ENCODE measurements at regions not wholly inside any gene's neighbourhood (a gene's known extent, or its start where the extent isn't known, plus 50 kb on each side); places are given as distances from the start of the nearest gene placed in this dataset.

GRCh38 chr5:32990593-32991420, 279.7 kb downstream of the NPR3 start:
- peak; percentile 2 for DNase-seq (ENCODE audit: low spot score)

DNA sequence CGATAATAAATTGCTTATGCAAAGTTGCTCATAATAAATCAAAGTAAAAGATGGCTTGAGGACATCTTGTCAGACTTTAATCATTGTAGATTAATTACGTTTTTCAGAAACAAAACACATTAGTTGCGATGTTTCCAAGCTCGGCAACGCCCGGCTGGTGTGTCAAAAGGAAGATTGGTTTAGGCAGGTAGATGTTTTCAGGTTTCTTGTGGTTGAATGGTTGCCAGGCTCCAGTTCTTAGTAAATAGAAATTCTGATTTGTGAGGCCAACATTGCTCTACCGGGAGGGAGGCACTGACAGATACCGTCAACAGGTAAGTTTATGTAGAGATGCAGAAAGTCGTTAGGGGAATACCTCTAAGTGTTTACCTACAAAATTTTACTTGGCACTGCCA, 280.3 kb downstream of the NPR3 start:
- no peak for DNase-seq (ENCODE audit: low spot score)

DNA sequence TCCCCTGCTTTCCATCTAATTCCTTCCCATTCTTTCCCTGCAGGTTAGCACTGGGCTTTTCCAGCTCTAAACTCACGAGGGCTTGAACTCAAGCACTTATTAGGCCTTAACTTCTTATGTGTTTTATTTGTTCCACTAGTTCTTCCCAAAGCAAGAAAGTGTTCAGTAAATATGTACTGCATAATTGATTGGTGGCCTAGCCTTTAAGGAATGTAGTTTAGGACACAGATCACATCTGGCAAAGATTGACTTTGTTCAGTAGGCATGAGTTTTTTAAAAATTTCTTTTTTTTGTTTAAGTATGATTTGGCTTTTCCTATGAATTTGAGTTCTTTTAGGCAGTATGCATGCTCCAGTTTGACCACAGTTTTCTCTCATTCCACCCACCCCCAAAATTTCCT, 285.2 kb downstream of the NPR3 start:
- no peak for DNase-seq (ENCODE audit: low spot score)

GRCh38 chr5:33008751-33009418, 297.8 kb downstream of the NPR3 start:
- no peak for DNase-seq (ENCODE audit: low spot score)

DNA sequence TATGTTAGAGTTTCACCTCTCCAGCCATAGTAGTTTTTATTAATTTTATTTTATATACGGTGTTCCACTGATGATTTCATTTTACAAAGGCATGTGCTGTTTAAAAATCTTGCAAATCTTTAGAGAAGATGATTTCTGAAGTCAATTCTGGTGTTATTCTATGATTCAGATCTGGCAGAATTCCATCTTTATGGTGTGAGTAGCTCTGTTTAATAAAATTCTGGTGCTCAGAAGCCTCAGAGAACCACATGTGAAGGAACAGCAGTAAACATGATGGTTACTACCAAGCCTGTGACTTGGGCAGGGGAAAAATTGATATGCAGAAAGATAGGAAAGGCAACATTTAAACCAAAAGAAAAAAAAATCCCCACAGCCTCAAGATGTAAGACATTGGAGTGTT, 299.7 kb downstream of the NPR3 start:
- DNase-seq (ENCODE audit: low spot score) = peak; percentile 16

- no peak for DNase-seq (ENCODE audit: low spot score)
Measured at GRCh38 chr5:33011801-33012200, 300.7 kb downstream of the NPR3 start.

DNA sequence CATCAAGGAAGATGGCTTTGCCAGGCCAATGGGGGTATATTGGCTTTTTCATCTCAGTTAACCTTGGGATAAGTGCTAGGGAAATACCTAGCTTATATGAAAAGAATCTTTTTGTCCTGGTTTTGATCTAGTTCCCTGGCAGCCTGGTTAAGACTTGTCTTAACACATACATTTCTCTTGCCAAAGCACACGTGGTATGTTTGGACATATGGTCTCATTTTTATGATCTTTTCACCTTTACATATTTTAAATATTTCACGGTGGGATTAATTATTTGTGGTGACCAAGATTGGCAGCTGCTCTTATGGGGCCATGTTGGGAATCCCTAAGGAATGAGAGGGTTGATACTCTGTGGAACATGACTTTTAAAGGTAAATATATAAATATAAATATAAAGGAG, 312.5 kb downstream of the NPR3 start:
- DNase-seq (ENCODE audit: low spot score) = no peak

- peak; percentile 68 for DNase-seq (ENCODE audit: low spot score)
Measured at GRCh38 chr5:33032271-33033070, 321.4 kb downstream of the NPR3 start.

- DNase-seq (ENCODE audit: low spot score) = no peak
Measured at GRCh38 chr5:33033516-33033915, 322.4 kb downstream of the NPR3 start.

GRCh38 chr5:33034777-33035176, 323.7 kb downstream of the NPR3 start:
- DNase-seq (ENCODE audit: low spot score) = no peak

DNA sequence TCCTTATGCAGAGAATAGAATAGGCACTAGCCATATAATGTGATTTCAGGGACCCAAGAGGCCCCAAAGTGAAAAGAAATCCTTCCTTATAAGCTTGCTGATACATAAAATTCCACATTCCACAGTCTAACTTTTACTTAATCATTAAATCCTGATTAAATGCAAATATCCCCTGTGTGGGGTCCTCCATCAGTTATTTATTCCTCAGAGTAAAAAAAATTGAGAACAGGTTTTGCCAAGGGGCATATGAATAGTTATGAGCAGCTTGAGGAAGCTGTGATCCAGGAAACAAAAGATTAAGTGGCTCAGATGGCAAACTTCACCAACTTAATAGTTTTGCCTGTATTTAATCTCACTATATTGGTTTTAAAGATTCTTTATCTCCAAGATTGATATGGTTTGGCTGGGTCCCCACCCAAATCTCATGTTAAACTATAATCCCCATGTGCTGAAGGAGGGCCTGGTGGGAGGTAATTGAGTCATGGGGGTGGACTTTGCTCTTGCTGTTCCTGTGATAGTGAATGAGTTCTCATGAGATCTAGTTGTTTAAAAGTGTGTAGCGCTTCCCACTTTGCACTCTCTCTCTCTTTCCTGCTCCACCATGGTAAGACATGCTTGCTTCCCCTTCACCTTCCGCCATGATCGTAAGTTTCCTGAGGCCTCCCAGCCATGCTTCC, 324.9 kb downstream of the NPR3 start:
- no peak for DNase-seq (ENCODE audit: low spot score)

GRCh38 chr5:33037076-33037475, 326.0 kb downstream of the NPR3 start:
- DNase-seq (ENCODE audit: low spot score) = no peak

- DNase-seq (ENCODE audit: low spot score) = no peak
Measured at GRCh38 chr5:33041586-33041985, 330.5 kb downstream of the NPR3 start.

DNA sequence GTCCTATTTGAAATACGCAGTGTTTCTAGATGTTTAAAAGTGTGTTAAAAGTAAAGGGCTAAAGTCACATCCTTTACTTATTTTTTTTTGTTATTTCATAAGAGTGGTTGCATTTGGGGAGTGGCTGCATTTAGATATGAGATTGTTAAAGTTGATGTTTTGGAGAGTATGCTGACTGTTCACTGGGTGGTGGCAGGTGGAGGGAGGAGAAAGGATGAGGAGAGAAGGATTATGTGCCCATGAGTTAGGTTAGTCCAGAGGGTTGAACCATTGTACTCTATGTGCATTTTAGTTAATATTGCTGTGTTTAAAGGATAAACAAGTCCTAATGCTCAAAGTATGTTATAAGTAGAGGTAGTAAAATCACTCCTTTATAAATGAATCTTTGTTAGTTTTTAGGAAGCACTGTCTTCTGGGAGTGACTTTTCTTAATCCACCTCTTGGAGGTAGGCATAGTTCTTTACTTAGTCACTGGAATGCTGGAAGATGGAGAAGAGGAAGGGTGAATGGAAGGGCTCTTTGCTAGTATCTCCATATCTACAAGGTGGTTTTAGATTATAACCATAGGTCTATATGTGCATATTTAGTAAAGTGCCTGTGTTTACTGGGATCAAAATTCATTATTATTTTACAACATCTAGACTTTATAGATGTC, 332.3 kb downstream of the NPR3 start:
- DNase-seq (ENCODE audit: low spot score) = no peak

DNA sequence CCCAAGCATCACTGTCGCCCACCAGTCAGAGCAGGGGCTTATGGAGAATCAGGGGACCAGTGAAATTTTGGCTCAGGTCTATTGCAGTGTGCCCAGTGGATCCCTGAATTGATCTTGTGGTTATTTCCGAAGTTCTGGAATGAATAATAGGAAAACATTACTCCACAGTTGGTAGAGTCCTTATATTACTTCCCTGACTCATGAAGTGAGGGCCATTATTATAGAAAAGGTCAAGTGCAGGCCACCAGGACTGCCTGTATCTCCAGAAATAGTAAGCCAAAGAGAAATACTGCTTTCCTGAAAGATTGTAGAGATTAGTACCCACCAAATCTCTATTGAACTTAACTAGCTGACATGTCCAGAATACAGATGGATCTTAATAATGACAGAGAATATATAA, 335.0 kb downstream of the NPR3 start:
- peak; percentile 27 for DNase-seq (ENCODE audit: low spot score)

DNA sequence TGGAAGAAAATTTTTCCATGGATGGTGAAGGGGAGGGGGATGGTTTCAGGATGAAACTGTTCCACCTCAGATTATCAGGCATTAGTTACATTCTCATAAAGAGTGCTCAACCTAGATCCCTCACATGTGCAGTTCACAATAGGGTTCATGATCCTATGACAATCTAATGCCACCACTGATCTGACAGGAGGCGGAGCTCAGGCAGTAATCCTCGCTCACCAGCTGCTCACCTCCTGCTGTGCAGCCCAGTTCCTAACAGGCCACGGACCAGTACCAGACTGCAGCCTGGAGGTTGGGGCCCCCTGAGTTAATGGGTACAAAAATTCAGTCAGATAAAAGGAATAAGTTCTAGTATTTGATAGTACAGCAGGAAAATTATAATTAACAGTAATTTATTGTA, 337.2 kb downstream of the NPR3 start:
- DNase-seq (ENCODE audit: low spot score) = no peak

DNA sequence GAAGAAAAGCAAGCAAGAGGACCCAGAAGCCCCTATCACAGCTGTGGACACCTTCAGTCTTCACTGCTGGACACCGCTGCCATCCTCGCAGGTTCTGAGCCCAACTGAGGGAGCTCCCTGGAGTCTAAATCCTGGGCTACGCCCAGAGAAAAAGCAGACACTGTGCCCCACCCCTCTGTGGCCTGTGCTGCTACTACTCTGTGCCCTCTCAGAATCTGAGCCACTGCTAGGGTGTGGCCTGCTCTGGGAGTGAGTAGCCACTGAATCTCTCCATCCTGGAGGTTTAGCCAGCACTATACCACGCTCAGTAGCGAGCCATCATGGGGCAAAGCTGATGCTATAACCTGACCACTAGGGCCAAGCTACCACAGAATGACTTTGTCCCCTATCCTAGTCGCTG, 338.2 kb downstream of the NPR3 start:
- DNase-seq (ENCODE audit: low spot score) = peak; percentile 35

- peak; percentile 94 for DNase-seq (ENCODE audit: low spot score)
Measured at GRCh38 chr5:33049842-33050241, 338.7 kb downstream of the NPR3 start.

DNA sequence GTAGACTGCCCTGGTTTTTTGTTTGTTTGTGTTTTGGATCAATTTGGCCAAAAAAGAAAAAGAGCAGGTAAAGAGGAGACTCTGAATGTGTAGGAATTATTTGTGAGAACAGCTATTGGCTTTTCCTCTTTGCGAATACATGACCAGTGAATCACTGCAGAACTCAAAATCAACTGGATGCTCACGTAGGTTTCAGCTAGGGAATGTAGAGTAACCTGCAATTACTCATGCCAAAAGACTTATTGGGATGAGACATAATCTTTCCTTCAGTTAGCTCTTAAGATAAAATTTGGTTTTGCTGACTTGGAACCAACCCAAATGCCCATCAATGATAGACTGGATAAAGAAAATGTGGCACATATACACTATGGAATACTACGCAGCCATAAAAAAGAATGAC, 348.0 kb downstream of the NPR3 start:
- DNase-seq (ENCODE audit: low spot score) = no peak

GRCh38 chr5:33065131-33065530, 354.0 kb downstream of the NPR3 start:
- DNase-seq (ENCODE audit: low spot score) = no peak

DNA sequence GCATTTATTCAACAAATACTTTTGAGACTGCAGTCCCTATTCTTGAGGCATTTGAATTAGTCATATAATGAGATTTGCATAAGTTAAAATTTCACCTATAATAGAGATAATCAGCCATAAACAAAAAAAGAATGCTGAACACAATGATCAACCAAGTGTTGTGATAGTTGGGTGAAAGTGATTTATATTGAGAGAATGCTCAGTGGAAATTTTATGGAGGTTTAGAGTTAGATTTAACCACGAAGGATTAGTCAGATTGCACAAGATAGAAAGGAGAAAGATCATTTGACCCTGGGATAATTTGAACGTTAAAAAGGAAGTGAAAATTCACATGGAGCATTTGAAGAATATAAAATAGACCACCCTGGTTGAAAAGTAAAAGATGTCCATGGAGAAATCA, 356.2 kb downstream of the NPR3 start:
- DNase-seq (ENCODE audit: low spot score) = no peak

DNA sequence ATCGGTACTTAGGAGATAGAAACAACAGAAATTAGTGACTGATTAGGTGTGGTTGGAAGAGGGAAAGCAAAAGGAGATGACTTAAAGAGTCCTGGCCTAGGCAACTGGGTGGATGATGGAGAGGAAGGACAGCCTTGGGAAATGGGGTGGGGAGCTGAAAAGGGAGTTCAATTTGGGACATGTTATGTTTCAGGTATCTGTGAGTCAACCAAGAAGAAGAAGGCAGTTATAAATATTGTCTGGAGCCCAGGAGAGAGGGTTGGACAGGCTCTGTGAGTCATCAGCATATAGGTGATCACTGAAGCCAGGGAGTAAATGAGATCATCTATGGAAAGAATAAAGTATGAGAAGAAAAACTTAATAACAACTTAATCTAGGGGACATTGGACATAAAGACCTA, 357.7 kb downstream of the NPR3 start:
- DNase-seq (ENCODE audit: low spot score) = no peak

All from AG08395 (cell line).